GM12872 (cell line): ENCODE measurements at regions not wholly inside any gene's neighbourhood (a gene's known extent, or its start where the extent isn't known, plus 50 kb on each side); places are given as distances from the start of the nearest gene placed in this dataset.

Experiments used
- TF ChIP-seq, protein P1 (sequence below): IDR thresholded peaks from 3 replicates; pipeline ENCODE4 v1.5.1; 2011; ENCODE audit warnings: low read depth, mild to moderate bottlenecking, low read length, moderate library complexity; ENCODE audit not compliant: insufficient read depth

DNA sequence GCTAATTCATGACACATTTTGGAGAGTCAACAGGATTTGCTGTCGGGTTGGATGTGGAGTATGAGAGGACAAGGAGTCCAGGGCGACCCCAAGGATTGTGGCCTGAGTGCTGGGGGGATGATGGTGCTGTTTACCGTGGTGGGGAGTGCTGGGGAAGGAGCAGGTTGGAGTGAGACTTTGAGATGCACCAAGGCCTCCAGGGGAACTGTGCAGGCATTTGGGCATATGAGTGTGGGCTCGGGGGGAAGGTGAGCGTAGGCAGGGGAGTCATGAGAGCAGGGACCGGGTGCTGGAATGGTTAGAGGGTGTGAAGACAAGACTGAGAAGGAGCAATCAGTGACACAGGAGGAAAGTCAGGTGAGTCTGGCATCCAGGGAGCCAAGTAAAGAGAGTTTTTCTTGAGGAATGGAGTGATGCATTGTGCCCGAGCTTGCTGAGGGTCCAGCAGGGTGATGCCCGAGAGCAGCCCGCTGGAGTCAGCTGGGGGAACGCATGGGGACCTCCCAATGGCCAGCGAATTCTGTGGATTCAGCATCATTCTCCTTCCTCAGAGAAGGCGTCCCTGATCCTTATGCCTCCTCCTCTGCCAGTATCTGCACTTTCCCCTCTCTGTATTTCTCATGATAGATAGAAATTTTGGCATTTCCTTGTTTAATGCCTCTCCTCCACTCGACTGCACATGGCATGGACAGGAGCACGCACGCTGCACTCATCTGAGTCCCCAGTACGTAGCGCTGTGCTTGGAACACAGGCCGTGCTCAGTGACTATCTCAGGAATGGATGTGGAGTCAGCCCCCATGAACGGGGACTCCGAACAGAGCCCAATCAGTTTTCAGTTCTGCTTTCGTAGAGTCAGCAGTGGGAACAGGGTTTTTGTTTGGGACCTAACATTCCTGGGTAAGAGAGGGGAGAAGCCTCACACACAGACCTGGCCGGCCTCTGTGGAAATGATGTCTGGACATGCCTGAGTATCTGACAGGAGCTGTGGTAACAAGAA, 52.1 kb upstream of the ETV3 start:
- TF ChIP-seq, protein P1, sequence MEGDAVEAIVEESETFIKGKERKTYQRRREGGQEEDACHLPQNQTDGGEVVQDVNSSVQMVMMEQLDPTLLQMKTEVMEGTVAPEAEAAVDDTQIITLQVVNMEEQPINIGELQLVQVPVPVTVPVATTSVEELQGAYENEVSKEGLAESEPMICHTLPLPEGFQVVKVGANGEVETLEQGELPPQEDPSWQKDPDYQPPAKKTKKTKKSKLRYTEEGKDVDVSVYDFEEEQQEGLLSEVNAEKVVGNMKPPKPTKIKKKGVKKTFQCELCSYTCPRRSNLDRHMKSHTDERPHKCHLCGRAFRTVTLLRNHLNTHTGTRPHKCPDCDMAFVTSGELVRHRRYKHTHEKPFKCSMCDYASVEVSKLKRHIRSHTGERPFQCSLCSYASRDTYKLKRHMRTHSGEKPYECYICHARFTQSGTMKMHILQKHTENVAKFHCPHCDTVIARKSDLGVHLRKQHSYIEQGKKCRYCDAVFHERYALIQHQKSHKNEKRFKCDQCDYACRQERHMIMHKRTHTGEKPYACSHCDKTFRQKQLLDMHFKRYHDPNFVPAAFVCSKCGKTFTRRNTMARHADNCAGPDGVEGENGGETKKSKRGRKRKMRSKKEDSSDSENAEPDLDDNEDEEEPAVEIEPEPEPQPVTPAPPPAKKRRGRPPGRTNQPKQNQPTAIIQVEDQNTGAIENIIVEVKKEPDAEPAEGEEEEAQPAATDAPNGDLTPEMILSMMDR, result no peak

DNA sequence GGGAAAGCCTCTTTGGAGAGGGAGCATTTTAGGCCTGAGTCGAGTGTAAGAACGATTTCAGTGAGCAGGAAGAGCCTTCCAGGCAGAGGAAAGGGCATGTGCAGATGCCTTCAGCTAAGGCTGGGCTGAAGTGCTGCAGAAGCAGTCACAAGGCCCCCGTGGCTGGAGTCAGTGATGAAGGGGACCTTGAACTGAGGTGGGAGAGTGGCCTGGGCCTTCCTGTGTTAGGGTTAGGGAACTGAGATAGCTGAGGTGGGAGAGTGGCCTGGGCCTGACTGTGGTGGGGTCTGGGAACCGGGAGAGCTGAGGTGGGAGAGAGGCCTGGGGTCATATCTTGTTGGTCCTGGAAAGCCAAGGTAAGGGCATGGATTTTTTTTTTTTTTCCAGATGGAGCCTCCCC, 50.9 kb upstream of the ETV3 start:
- TF ChIP-seq, protein P1, result no peak
